H9 (cell line): ENCODE measurements at regions not wholly inside any gene's neighbourhood (a gene's known extent, or its start where the extent isn't known, plus 50 kb on each side); places are given as distances from the start of the nearest gene placed in this dataset.

Experiments
- DNase-seq: peaks from one replicate; pipeline ENCODE4 v3.0.0-alpha.2; 2017
- H2AFZ ChIP-seq: one replicate; pipeline ENCODE4 v1.6.1; 2013; ENCODE audit warnings: mild to moderate bottlenecking, low read length, control low read depth, moderate library complexity
- H2AK5ac ChIP-seq: 2 replicates; pipeline ENCODE4 v1.6.1; 2013; ENCODE audit warnings: low read length, control low read depth, mixed read lengths; ENCODE audit not compliant: insufficient read length
- H2BK120ac ChIP-seq: one replicate; pipeline ENCODE4 v1.6.1; 2013; ENCODE audit warnings: low read depth, mild to moderate bottlenecking, low read length, control low read depth, inconsistent platforms; ENCODE audit not compliant: poor library complexity, severe bottlenecking
- H2BK12ac ChIP-seq: 2 replicates; pipeline ENCODE4 v1.6.1; 2013; ENCODE audit warnings: low read length, control low read depth, mixed read lengths, low read depth; ENCODE audit not compliant: insufficient read length
- H2BK15ac ChIP-seq: 2 replicates; pipeline ENCODE4 v1.6.1; 2013; ENCODE audit warnings: low read depth, low read length, control low read depth
- H2BK20ac ChIP-seq: one replicate; pipeline ENCODE4 v1.6.1; 2013; ENCODE audit warnings: low read depth, mild to moderate bottlenecking, low read length, control low read depth, inconsistent platforms; ENCODE audit not compliant: poor library complexity, severe bottlenecking
- H2BK5ac ChIP-seq: 2 replicates; pipeline ENCODE4 v1.6.1; 2013; ENCODE audit warnings: low read length, control low read depth, mixed read lengths; ENCODE audit not compliant: insufficient read length
- H3K14ac ChIP-seq: 2 replicates; pipeline ENCODE4 v1.6.1; 2013; ENCODE audit warnings: low read length, control low read depth; ENCODE audit not compliant: insufficient read depth
- H3K18ac ChIP-seq: 2 replicates; pipeline ENCODE4 v1.6.1; 2013; ENCODE audit warnings: low read depth, mild to moderate bottlenecking, mixed read lengths, low read length, control low read depth; ENCODE audit not compliant: insufficient read length
- H3K23ac ChIP-seq: 2 replicates; pipeline ENCODE4 v1.6.1; 2013; ENCODE audit warnings: low read length, control low read depth, mixed read lengths, low read depth; ENCODE audit not compliant: insufficient read length
- H3K23me2 ChIP-seq: 2 replicates; pipeline ENCODE4 v1.6.1; 2013; ENCODE audit warnings: low read depth, mild to moderate bottlenecking, mixed read lengths, low read length, control low read depth; ENCODE audit not compliant: insufficient read length, poor library complexity, severe bottlenecking
- H3K27ac ChIP-seq: 2 replicates; pipeline ENCODE4 v1.5.1; 2013; ENCODE audit warnings: low read length, control low read depth, mixed read lengths, low read depth; ENCODE audit not compliant: insufficient read length
- H3K27me3 ChIP-seq: 2 replicates; pipeline ENCODE4 v1.6.1; 2013; ENCODE audit warnings: low read length, control low read depth, inconsistent platforms; ENCODE audit not compliant: insufficient read depth
- H3K4ac ChIP-seq: 2 replicates; pipeline ENCODE4 v1.6.1; 2013; ENCODE audit warnings: low read depth, mild to moderate bottlenecking, control low read depth, inconsistent platforms, low read length, moderate library complexity
- H3K4me1 ChIP-seq: 2 replicates; pipeline ENCODE4 v1.6.1; 2013; ENCODE audit warnings: low read length, control low read depth, inconsistent platforms; ENCODE audit not compliant: insufficient read depth
- H3K4me2 ChIP-seq: 2 replicates; pipeline ENCODE4 v1.6.1; 2013; ENCODE audit warnings: low read length, control low read depth, mixed read lengths; ENCODE audit not compliant: insufficient read length, insufficient read depth
- H3K56ac ChIP-seq: 2 replicates; pipeline ENCODE4 v1.6.1; 2013; ENCODE audit warnings: low read depth, mild to moderate bottlenecking, mixed read lengths, low read length, control low read depth; ENCODE audit not compliant: insufficient read length
- H3K79me1 ChIP-seq: 2 replicates; pipeline ENCODE4 v1.6.1; 2013; ENCODE audit warnings: low read depth, mild to moderate bottlenecking, moderate library complexity, low read length, control low read depth, inconsistent platforms; ENCODE audit not compliant: insufficient read depth, poor library complexity, severe bottlenecking
- H3K79me2 ChIP-seq: 2 replicates; pipeline ENCODE4 v1.6.1; 2013; ENCODE audit warnings: low read length, control low read depth, inconsistent platforms; ENCODE audit not compliant: insufficient read depth
- H3K9ac ChIP-seq: 2 replicates; pipeline ENCODE4 v1.6.1; 2013; ENCODE audit warnings: low read length, control low read depth, mixed read lengths; ENCODE audit not compliant: insufficient read length; ENCODE audit errors: extremely low read depth
- H3K9me3 ChIP-seq: one replicate; pipeline ENCODE4 v1.6.1; 2013; ENCODE audit warnings: low read depth, low read length, inconsistent platforms; ENCODE audit not compliant: control insufficient read depth
- H3T11ph ChIP-seq: one replicate; pipeline ENCODE4 v1.6.1; 2013; ENCODE audit warnings: mild to moderate bottlenecking, low read length, control low read depth, inconsistent platforms
- H4K20me1 ChIP-seq: one replicate; pipeline ENCODE4 v1.6.1; 2013; ENCODE audit not compliant: control insufficient read depth, insufficient read length, insufficient read depth
- H4K5ac ChIP-seq: 2 replicates; pipeline ENCODE4 v1.6.1; 2013; ENCODE audit warnings: low read depth, mild to moderate bottlenecking, mixed read lengths, low read length, control low read depth; ENCODE audit not compliant: insufficient read length
- H4K8ac ChIP-seq: replicated peaks from 2 replicates; pipeline ENCODE4 v1.6.1; 2013; ENCODE audit warnings: low read length, control low read depth, mixed read lengths, low read depth; ENCODE audit not compliant: insufficient read length
- H4K91ac ChIP-seq: 2 replicates; pipeline ENCODE4 v1.6.1; 2013; ENCODE audit warnings: low read depth, mild to moderate bottlenecking, moderate library complexity, mixed read lengths, low read length, control low read depth; ENCODE audit not compliant: insufficient read length
- H3K27ac Mint-ChIP-seq, 3 experiments: 2 replicates in 2 of 3; 3 replicates in 1 of 3; pipeline ENCODE4 v1.8.0; 2020 to 2021; ENCODE audit warnings: mixed read lengths in 3 of 3, mild to moderate bottlenecking in 1 of 3, moderate library complexity in 1 of 3
- H3K27me3 Mint-ChIP-seq: 2 replicates; pipeline ENCODE4 v1.8.0; 2021; ENCODE audit warnings: low read depth, mild to moderate bottlenecking, moderate library complexity, mixed read lengths
- H3K36me3 Mint-ChIP-seq, 3 experiments: 2 replicates in 2 of 3; 3 replicates in 1 of 3; pipeline ENCODE4 v1.8.0; 2020 to 2021; ENCODE audit warnings: low read depth in 3 of 3, mixed read lengths in 3 of 3; ENCODE audit not compliant: insufficient read depth in 1 of 3
- H3K4me1 Mint-ChIP-seq, 2 experiments: 2 replicates each; pipeline ENCODE4 v1.8.0; 2020; ENCODE audit warnings: mixed read lengths in 2 of 2
- H3K4me3 Mint-ChIP-seq, 2 experiments: 2 replicates in 1 of 2; 3 replicates in 1 of 2; pipeline ENCODE4 v1.8.0; 2020 to 2021; ENCODE audit warnings: mild to moderate bottlenecking in 2 of 2, mixed read lengths in 2 of 2, moderate library complexity in 1 of 2
- H3K9me3 Mint-ChIP-seq, 2 experiments: 2 replicates in 1 of 2; 3 replicates in 1 of 2; pipeline ENCODE4 v1.8.0; 2020; ENCODE audit warnings: mild to moderate bottlenecking in 2 of 2, mixed read lengths in 2 of 2, moderate library complexity in 1 of 2
- CTCF ChIP-seq: fragments of 200-600 bp; sonication (generic); conservative IDR thresholded peaks from 3 replicates; pipeline ENCODE4 v1.8.0; 2021; ENCODE audit warnings: antibody characterized with exemption, mild to moderate bottlenecking

GRCh38 chr6:19369785-19370184 lies 467.4 kb upstream of the ID4 start:
- Histone ChIP-seq H3K9me3 (no peaks in the 10 kb centered on the region), H3K79me1 (no peaks in the 10 kb centered on the region), H3K79me2 (no peaks in the 10 kb centered on the region), H3K9ac (no peak overlapping the region), H3K4ac (no peak overlapping the region), H3T11ph (no peak overlapping the region), H3K56ac (no peak overlapping the region), H2BK12ac (no peak overlapping the region), H2AFZ (no peak overlapping the region), H2AK5ac (no peak overlapping the region), H2BK5ac (no peak overlapping the region), H3K23ac (no peak overlapping the region), H3K4me1 (no peaks in the 10 kb centered on the region; the same call in 1 of the 2 replicates), H3K23me2 (no peaks in the 10 kb centered on the region), H2BK15ac (no peak overlapping the region), H3K18ac (no peak overlapping the region), H3K27me3 (no peaks in the 10 kb centered on the region), H4K20me1 (no peaks in the 10 kb centered on the region), H2BK120ac (no peak overlapping the region), H3K27ac (no peak overlapping the region), H3K4me2 (no peak overlapping the region), H4K8ac (no peak overlapping the region), H2BK20ac (no peak overlapping the region), H4K5ac (no peak overlapping the region), H4K91ac (no peak overlapping the region), H3K14ac (no peak overlapping the region)
- Mint-ChIP-seq H3K27me3 (no peaks in the 10 kb centered on the region), H3K9me3 (no peaks in the 10 kb centered on the region; a peak in 1 of 5 replicates), H3K4me1 (peaks cover 13 to 16% of the 10 kb centered on the region in 2 experiments), H3K27ac (no peak overlapping the region), H3K4me3 (no peak overlapping the region), H3K36me3 (no peaks in the 10 kb centered on the region; a peak in 1 of 7 replicates)
- DNase-seq, result no peak
- no peak for TF ChIP-seq CTCF
